ENCODE measurements at regions not wholly inside any gene's neighbourhood (a gene's known extent, or its start where the extent isn't known, plus 50 kb on each side); places are given as distances from the start of the nearest gene placed in this dataset.

DNA sequence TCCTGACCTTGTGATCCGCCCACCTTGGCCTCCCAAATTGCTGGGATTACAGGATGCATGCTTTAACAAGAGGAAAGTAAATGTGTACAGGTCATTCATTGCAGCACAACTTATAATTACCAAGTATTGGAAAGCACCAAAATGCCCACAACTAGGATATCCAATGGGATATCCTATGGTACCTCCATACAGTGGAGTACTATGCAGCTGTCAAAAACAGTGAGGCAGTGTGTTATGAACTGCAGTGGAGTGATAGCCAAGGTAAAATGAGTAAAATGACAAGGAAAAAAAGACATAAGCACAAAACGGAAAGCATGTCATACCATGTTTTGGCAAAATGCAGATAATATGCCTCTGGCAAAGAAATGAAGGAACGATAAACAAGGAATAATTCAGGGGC lies 87.6 kb downstream of the FOXL1 start:
- peaks cover 0 to 7% (median 0%) of the 10 kb centered on the region in 3 donors for H3K27me3 ChIP-seq (ENCODE audit: control insufficient read depth in 3 of 3, insufficient read depth in 3 of 3, low read length in 3 of 3)
- peaks cover 2 to 20% (median 9%) of the 10 kb centered on the region in 3 donors for H3K4me1 ChIP-seq (ENCODE audit: control insufficient read depth in 3 of 3, insufficient read depth in 2 of 3, low read depth in 1 of 3, low read length in 2 of 3)
- H3K36me3 ChIP-seq (ENCODE audit: control insufficient read depth in 3 of 3, insufficient read depth in 2 of 3, low read depth in 1 of 3, low read length in 3 of 3), result no peaks in the 10 kb centered on the region
- no peak for DNase-seq
- peak overlapping the region in 1 of 3 donors; percentile 95 for H3K27ac ChIP-seq (ENCODE audit: low read depth in 1 of 3, low read length in 2 of 3)
- 94 to 96% (median 96%) methylated on average over 3 of the region's 3 CpGs for WGBS, 3 donors
- H3K4me3 ChIP-seq (ENCODE audit: low read depth in 1 of 3, low read length in 3 of 3), result no peak overlapping the region
- no peak for FAIRE-seq
- H3K9me3 ChIP-seq (ENCODE audit: control insufficient read depth in 2 of 2, insufficient read depth in 1 of 2, low read depth in 1 of 2, low read length in 1 of 2), result peaks cover 0 to 10% of the 10 kb centered on the region in 2 donors

DNA sequence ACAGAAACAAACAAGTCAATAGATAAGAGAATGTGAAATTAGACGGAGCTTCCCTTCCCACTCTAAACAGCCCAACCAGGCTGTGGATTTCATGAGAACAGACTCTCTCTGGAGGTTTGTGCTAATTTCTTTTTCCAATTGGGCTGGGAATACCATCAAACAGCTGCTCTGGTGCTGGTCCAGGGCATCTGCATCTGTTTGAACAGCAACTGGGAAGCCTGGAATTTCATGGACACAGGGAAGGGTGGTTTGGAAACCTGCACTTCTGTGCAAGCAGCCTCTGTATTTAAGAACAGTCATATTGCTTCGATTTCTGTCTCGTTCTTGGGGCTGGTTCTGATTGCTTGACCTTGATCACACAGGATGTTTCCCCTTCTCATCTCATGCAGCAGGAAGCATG lies 88.7 kb downstream of the FOXL1 start:
- DNase-seq, result no peak
- H3K27ac ChIP-seq (ENCODE audit: low read depth in 1 of 3, low read length in 2 of 3), result no peak overlapping the region
- WGBS, 3 donors, result 63 to 75% (median 65%) methylated on average over 3 of the region's 3 CpGs
- no peaks in the 10 kb centered on the region for H3K36me3 ChIP-seq (ENCODE audit: control insufficient read depth in 3 of 3, insufficient read depth in 2 of 3, low read depth in 1 of 3, low read length in 3 of 3)
- no peak overlapping the region for H3K4me3 ChIP-seq (ENCODE audit: low read depth in 1 of 3, low read length in 3 of 3)
- H3K4me1 ChIP-seq (ENCODE audit: control insufficient read depth in 3 of 3, insufficient read depth in 2 of 3, low read depth in 1 of 3, low read length in 2 of 3), result peaks cover 2 to 20% (median 9%) of the 10 kb centered on the region in 3 donors
- peaks cover 0 to 10% of the 10 kb centered on the region in 2 donors for H3K9me3 ChIP-seq (ENCODE audit: control insufficient read depth in 2 of 2, insufficient read depth in 1 of 2, low read depth in 1 of 2, low read length in 1 of 2)
- no peak for FAIRE-seq
- peaks cover 0 to 7% (median 0%) of the 10 kb centered on the region in 3 donors for H3K27me3 ChIP-seq (ENCODE audit: control insufficient read depth in 3 of 3, insufficient read depth in 3 of 3, low read length in 3 of 3)

DNA sequence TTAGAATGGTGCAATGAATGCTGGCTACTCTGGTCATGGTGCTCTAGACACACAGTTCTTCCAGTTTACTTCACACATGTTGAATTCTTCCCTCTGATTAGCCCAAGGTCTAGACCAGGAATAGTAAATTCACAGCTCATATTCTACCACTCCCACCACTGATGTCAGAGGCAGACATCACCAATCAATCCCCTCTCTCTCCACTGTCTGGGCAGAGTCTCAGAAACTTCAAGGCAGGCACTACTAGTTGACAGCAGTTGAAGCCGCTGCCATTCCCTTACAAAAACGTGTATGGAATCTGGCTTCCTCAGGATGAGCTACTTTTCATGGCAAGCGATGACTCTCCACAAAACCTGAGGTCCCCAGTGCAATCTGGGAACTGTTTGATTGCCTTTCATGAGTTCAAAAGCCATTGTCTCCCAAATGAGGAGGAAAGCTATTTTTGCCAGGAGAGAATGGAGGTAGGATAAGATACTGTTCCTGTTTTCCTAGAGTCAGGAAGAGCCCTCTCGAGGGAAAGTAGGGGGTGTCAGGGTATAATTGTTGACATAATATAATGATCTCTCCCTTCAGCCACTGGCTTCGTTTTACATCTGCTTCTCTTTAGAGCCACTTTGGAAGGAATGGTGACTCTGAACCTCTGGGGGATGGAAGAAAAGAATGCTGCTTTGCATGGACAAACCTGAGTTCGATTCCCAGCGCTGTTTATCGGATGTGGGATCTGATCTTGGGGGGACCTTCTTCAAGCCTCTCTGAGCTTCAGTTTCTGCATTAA lies 90.0 kb downstream of the FOXL1 start:
- peaks cover 2 to 20% (median 9%) of the 10 kb centered on the region in 3 donors for H3K4me1 ChIP-seq (ENCODE audit: control insufficient read depth in 3 of 3, insufficient read depth in 2 of 3, low read depth in 1 of 3, low read length in 2 of 3)
- no peaks in the 10 kb centered on the region for H3K36me3 ChIP-seq (ENCODE audit: control insufficient read depth in 3 of 3, insufficient read depth in 2 of 3, low read depth in 1 of 3, low read length in 3 of 3)
- peaks cover 0 to 14% (median 0%) of the 10 kb centered on the region in 3 donors for H3K27me3 ChIP-seq (ENCODE audit: control insufficient read depth in 3 of 3, insufficient read depth in 3 of 3, low read length in 3 of 3)
- no peak overlapping the region for H3K4me3 ChIP-seq (ENCODE audit: low read depth in 1 of 3, low read length in 3 of 3)
- no peak overlapping the region for H3K27ac ChIP-seq (ENCODE audit: low read depth in 1 of 3, low read length in 2 of 3)
- WGBS, 3 donors, result 65 to 74% (median 68%) methylated on average over 8 of the region's 8 CpGs
- FAIRE-seq (no peak), DNase-seq (no peak)
- peaks cover 0 to 16% of the 10 kb centered on the region in 2 donors for H3K9me3 ChIP-seq (ENCODE audit: control insufficient read depth in 2 of 2, insufficient read depth in 1 of 2, low read depth in 1 of 2, low read length in 1 of 2)

DNA sequence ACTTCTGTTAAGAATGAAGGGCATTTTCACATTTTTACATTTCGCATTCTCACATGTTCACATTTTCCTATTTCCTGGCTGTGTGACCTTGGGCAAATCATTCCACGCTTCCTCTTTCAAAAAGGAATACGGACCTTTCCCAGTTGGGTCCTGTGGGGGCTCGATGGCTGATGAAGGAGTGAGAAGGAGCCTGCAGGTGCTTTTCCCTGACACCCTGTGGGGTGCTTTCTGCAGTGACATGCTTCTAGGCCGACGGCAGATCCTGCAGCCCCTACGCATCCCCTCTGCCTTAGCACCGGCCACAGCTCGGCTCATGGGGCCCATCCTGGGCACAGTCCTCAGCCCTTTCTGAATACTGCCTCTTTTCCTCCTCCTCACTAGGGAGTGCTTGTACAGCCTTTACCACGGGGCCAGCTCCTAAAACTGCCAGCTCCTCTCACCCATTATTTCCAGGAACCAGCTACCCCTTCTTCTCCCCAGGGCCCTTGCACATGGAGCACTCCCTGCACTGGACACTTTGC lies 91.0 kb downstream of the FOXL1 start:
- Histone ChIP-seq H3K4me1 (ENCODE audit: control insufficient read depth in 3 of 3, insufficient read depth in 2 of 3, low read depth in 1 of 3, low read length in 2 of 3) (peaks cover 0 to 11% (median under 1%) of the 10 kb centered on the region in 3 donors), H3K4me3 (ENCODE audit: low read depth in 1 of 3, low read length in 3 of 3) (no peak overlapping the region), H3K27me3 (ENCODE audit: control insufficient read depth in 3 of 3, insufficient read depth in 3 of 3, low read length in 3 of 3) (peaks cover 0 to 18% (median 0%) of the 10 kb centered on the region in 3 donors), H3K27ac (ENCODE audit: low read depth in 1 of 3, low read length in 2 of 3) (no peak overlapping the region), H3K9me3 (ENCODE audit: control insufficient read depth in 2 of 2, insufficient read depth in 1 of 2, low read depth in 1 of 2, low read length in 1 of 2) (peaks cover 0 to 16% of the 10 kb centered on the region in 2 donors), H3K36me3 (ENCODE audit: control insufficient read depth in 3 of 3, insufficient read depth in 2 of 3, low read depth in 1 of 3, low read length in 3 of 3) (no peaks in the 10 kb centered on the region)
- no peak for FAIRE-seq
- no peak for DNase-seq
- 76 to 83% (median 79%) methylated on average over 10 of the region's 10 CpGs for WGBS, 3 donors

DNA sequence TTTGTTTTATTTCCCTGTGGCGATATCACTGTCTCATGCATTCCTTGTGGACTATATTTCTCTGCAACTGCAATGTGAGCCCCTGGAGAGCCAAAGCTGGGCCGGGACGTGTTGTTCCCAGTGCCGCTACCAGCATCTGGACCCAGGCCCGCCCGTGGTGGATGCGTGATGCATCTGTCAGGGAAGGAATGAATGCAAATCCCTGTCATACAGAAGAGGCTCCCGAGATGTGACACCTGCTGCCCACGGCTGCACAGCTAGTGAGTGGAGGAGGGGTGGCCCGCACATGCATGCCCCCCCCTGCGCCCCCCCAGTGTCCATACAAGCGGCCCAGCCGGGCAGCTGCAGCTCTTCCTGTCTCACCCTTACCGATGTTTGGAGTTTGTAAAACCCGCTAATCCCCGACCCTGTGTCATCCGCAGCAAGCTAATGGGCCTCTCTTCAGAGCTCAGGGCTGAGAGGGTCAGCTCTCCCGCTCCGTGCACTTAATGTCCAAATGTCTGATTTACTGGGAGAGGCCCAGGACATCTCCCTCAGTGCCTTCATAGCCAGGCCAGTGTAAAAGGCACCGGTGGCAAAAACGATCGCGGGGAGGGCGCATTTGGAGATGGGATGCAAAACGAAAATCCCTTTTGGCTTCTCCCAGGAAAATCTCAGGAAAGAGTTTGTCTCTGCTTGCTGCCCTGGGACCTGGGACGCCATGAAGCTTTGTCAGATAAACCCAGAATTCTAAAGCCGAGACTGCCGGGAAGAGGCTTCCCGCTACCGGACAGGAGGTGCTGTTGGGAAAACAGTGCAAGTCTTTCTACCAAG lies 91.8 kb downstream of the FOXL1 start:
- no peak overlapping the region for H3K27ac ChIP-seq (ENCODE audit: low read depth in 1 of 3, low read length in 2 of 3)
- no peak for DNase-seq
- whole genome bisulfite sequencing, 3 donors, result 62 to 81% (median 78%) methylated on average over 30 of the region's 30 CpGs

DNA sequence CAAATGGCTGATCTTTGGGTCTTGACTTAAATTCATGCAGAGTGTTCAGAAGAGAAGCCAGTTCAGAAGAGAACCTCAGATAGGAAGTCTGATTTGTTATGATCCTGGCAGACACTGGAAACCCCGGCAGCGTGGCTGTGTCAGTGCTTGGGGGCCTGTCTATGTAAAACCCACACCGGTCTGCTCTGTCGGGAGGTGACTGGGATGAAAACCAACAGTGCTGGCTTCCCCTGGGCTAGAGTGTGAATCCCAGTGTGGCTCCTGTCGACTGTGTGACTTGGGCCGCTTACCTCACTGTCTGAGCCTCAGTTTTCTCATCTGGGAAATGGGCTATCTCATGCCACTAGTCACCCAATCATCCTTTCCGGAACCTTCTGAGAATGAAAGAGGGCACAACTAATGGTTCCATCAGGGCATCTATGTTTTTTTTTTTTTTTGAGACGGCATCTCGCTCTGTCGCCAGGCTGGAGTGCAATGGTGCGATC lies 92.4 kb downstream of the FOXL1 start:
- FAIRE-seq (no peak), DNase-seq (no peak)
- no peak overlapping the region for H3K27ac ChIP-seq (ENCODE audit: low read depth in 1 of 3, low read length in 2 of 3)
- no peak overlapping the region for H3K4me3 ChIP-seq (ENCODE audit: low read depth in 1 of 3, low read length in 3 of 3)
- no peaks in the 10 kb centered on the region for H3K4me1 ChIP-seq (ENCODE audit: control insufficient read depth in 3 of 3, insufficient read depth in 2 of 3, low read depth in 1 of 3, low read length in 2 of 3)
- WGBS, 3 donors, result 83 to 93% (median 89%) methylated on average over 11 of the region's 11 CpGs
- H3K36me3 ChIP-seq (ENCODE audit: control insufficient read depth in 3 of 3, insufficient read depth in 2 of 3, low read depth in 1 of 3, low read length in 3 of 3), result no peaks in the 10 kb centered on the region
- peaks cover 0 to 20% (median 0%) of the 10 kb centered on the region in 3 donors for H3K27me3 ChIP-seq (ENCODE audit: control insufficient read depth in 3 of 3, insufficient read depth in 3 of 3, low read length in 3 of 3)
- H3K9me3 ChIP-seq (ENCODE audit: control insufficient read depth in 2 of 2, insufficient read depth in 1 of 2, low read depth in 1 of 2, low read length in 1 of 2), result peaks cover 0 to 7% of the 10 kb centered on the region in 2 donors

More for the DNA sequence above, 91.8 kb downstream of the FOXL1 start:
- no peak for FAIRE-seq
- Histone ChIP-seq H3K36me3 (ENCODE audit: control insufficient read depth in 3 of 3, insufficient read depth in 2 of 3, low read depth in 1 of 3, low read length in 3 of 3) (no peaks in the 10 kb centered on the region), H3K9me3 (ENCODE audit: control insufficient read depth in 2 of 2, insufficient read depth in 1 of 2, low read depth in 1 of 2, low read length in 1 of 2) (peaks cover 0 to 13% of the 10 kb centered on the region in 2 donors), H3K27me3 (ENCODE audit: control insufficient read depth in 3 of 3, insufficient read depth in 3 of 3, low read length in 3 of 3) (peaks cover 0 to 20% (median 0%) of the 10 kb centered on the region in 3 donors), H3K4me3 (ENCODE audit: low read depth in 1 of 3, low read length in 3 of 3) (no peak overlapping the region), H3K4me1 (ENCODE audit: control insufficient read depth in 3 of 3, insufficient read depth in 2 of 3, low read depth in 1 of 3, low read length in 2 of 3) (peaks cover 0 to 5% (median 0%) of the 10 kb centered on the region in 3 donors)

DNA sequence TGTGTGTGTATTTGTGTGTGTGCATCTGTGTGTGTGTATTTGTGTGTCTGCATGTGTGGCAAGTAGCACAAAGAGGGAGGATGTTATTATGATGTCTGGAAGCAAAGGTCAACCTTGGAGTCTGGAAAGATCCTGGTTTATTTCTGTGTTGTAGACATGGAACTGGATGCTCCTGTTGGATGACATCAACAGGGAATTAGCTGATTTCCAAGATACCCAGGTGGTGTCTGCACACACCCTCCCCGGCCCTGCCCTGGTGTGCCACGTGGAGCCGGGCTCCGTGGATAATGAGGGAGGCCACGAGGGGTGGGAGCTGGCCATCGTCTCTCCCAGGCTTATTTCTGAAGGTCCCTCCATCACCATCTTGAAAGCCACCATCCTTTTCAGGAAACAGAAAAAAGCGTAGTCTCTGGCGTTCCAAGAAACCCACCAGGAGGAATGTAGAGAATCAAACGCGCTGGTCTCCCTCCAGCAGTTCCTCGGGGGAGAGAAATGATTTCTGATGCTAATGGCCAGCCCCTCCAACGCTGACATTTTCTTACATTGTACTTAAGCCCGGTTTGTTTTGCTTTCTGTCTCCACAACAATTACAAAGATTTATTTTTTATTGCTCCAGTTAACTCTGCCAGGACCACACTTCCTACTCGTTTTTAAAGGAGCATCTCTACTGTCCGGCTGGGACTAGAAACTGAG lies 93.3 kb downstream of the FOXL1 start:
- FAIRE-seq, result no peak
- WGBS, 3 donors, result 52 to 57% (median 53%) methylated on average over 15 of the region's 15 CpGs
- Histone ChIP-seq H3K27ac (ENCODE audit: low read depth in 1 of 3, low read length in 2 of 3) (no peak overlapping the region), H3K4me3 (ENCODE audit: low read depth in 1 of 3, low read length in 3 of 3) (no peak overlapping the region), H3K27me3 (ENCODE audit: control insufficient read depth in 3 of 3, insufficient read depth in 3 of 3, low read length in 3 of 3) (peaks cover 0 to 20% (median 0%) of the 10 kb centered on the region in 3 donors), H3K9me3 (ENCODE audit: control insufficient read depth in 2 of 2, insufficient read depth in 1 of 2, low read depth in 1 of 2, low read length in 1 of 2) (peaks cover 0 to 6% of the 10 kb centered on the region in 2 donors), H3K36me3 (ENCODE audit: control insufficient read depth in 3 of 3, insufficient read depth in 2 of 3, low read depth in 1 of 3, low read length in 3 of 3) (no peaks in the 10 kb centered on the region), H3K4me1 (ENCODE audit: control insufficient read depth in 3 of 3, insufficient read depth in 2 of 3, low read depth in 1 of 3, low read length in 2 of 3) (no peaks in the 10 kb centered on the region)
- DNase-seq, result no peak

All from small intestine (tissue), 7 donors.